GM12892 (cell line): ENCODE measurements at regions not wholly inside any gene's neighbourhood (a gene's known extent, or its start where the extent isn't known, plus 50 kb on each side); places are given as distances from the start of the nearest gene placed in this dataset.
"Not testable (repeated sequence)": the region's sequence is repeated elsewhere in the genome, so short reads cannot be mapped to it uniquely, and the experiment has no call there.

ENCODE experiments used
- POLR2A ChIP-seq: IDR thresholded peaks from 2 replicates; pipeline ENCODE4 v1.6.1; 2011; ENCODE audit warnings: low read depth, low read length, control low read depth
- POLR2AphosphoS5 ChIP-seq: IDR thresholded peaks from 2 replicates; pipeline ENCODE4 v1.6.1; 2011; ENCODE audit warnings: low read depth, low read length, control low read depth
- TAF1 ChIP-seq: IDR thresholded peaks from 2 replicates; pipeline ENCODE4 v1.6.1; 2011; ENCODE audit warnings: low read depth, mild to moderate bottlenecking, control low read depth, low read length, borderline replicate concordance

DNA sequence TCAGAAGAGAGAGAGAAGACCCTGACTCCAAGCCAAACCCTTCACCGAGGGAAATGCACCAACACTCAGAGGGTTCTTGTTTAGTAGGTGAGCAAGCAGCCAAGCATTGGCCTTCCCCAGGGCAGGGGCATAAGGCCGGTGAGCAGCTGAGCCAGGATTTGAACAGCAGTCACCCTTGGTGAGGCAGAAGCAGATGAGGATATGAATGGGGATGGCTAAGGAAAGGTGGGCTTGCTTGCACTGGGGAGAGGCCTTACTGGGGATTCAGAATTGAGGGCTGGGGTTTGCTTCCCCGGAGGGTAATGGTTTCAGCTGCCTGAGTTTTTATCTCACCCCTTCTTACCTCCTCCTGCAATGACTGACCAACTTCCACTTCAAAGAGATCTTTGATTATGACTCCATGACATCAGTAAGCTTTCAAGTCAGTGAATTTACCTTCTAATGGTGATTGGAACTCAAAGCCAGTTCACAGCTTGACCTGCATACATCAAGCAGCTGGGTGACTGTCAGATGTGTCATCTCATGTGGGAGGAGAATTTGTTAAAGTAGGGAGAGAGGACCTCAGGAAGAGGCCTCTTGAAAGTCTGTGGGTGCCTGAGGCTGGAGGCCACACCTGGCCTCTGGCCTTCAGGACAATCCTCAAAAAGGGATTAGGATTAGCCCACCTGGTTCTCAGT lies 114.5 kb upstream of the PLGLB2 start:
- TF ChIP-seq POLR2A, POLR2AphosphoS5, TAF1: not testable (repeated sequence)
